HT1080 (cell line): ENCODE measurements at regions not wholly inside any gene's neighbourhood (a gene's known extent, or its start where the extent isn't known, plus 50 kb on each side); places are given as distances from the start of the nearest gene placed in this dataset.
"Not testable (repeated sequence)": the region's sequence is repeated elsewhere in the genome, so short reads cannot be mapped to it uniquely, and the experiment has no call there.

Experiments used
- DNase-seq: peaks from one replicate; pipeline ENCODE4 v3.0.0-alpha.2; 2015; ENCODE audit warnings: low read depth

- no peak for DNase-seq
Measured at GRCh38 chr14:55846826-55847446, 266.9 kb downstream of the KTN1 start.

DNA sequence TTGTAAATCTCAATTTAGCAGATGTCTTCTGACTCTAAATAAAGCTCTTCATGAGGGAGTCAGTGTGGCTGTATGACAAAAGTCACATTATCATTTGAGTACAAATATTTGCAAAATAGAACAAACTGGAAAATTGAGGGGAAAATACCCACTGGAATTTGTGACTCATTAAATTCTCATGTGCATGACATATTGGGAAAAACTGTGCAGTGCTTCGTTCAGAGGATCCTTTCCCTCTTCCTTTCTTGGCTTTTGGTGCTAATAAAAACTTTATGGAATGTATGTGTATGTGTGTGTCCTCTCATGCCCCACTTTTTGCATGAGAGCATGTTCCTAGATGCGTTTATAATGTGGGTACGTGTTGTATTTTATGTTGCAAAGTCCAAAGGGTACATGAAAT, 267.8 kb downstream of the KTN1 start:
- peak; percentile 13 for DNase-seq

- no peak for DNase-seq
Measured at GRCh38 chr14:55848964-55849363, 269.0 kb downstream of the KTN1 start.

- DNase-seq: no peak
Measured at GRCh38 chr14:55849833-55850232, 268.4 kb upstream of the PELI2 start.

DNA sequence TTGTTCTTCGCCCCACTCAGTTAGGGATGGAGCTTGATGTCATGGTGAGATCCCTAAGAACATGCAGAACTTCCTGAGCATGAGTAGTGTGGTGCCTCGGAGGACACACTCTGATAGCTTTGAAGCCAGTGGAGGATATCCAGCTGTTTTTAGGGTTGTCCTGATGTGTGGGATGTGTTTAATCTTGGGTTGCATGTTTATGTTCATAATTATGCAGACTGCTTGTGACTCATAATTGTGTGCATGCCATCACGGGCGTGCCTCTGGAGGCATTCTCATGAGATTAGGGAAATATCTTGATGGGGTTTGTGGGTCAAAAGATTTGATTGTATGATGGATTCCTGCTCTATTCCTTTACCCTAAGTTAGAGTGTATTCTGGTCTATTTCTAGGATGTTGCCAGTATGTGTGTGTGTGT, 267.4 kb upstream of the PELI2 start:
- DNase-seq: peak; percentile 11

DNA sequence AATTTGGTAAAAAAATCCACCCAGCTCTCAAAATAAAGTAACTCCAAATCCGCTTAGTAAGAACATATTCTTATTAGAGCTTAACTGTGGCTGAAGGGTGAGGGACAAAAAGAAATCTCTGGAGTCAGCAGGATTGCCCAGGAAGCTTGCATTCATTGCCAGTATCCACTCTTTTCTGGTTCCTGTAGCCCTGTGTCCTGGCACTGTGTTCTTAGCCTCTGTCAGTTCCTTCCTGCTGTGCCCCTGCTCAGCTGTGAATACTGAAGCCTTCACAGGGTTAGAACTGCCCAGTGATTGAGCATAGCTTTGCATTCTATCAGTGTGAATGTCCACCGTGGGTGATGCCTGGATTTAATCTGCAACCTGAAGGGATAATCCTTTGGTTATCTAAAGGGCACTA, 266.9 kb upstream of the PELI2 start:
- no peak for DNase-seq

DNA sequence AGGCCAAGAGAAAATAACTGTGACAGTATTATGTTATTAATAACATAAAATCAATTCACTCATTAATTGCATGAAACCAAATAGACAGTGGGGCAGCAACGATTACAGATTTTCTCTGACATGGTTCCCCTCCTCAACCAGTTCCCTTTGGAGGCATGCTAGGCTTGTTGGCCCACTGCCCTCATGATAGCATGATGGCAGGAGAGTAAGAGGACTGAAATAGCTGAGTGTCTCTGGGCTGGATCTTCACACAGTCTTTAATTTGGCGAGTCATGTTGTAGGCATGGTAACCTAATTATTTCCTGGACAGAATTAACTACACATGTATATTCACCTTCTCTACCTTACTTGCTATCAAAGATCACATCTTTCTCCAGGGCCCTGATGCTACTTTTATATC, 266.2 kb upstream of the PELI2 start:
- DNase-seq: no peak

DNA sequence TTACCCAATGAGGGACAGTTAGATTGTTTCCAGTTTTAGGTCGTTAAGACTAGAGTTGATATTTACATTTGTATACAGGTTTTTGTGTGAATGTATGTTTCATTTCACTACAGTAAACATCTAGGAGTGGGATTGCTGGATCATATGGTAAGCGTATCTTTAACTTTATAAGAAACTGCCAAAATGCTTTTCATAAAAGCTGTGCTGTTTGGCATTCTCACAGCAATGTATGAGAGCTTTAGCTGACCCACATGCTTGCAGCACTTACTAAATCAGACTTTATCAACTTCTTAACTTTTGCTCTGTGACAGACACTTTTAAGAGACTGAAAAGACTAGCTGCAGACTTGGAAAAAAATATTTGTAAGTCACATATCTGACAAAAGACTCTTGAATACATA, 262.5 kb upstream of the PELI2 start:
- no peak for DNase-seq

DNA sequence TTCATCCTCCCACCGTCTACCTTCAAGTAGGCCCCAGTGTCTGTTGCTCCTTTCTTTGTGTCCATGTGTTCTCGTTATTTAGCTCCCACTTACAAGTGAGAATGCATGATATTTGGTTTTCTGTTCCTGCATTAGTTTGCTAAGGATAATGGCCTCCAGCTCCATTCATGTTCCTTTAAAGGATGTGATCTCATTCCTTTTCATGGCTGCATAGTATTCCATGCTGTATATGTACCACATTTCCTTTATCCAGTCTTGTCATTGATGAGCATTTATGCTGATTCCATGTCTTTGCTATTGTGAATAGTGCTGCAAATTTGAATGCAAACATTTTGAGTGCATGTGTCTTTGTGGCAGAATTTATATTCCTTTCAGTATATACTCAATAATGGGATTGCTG, 259.6 kb upstream of the PELI2 start:
- no peak for DNase-seq

DNA sequence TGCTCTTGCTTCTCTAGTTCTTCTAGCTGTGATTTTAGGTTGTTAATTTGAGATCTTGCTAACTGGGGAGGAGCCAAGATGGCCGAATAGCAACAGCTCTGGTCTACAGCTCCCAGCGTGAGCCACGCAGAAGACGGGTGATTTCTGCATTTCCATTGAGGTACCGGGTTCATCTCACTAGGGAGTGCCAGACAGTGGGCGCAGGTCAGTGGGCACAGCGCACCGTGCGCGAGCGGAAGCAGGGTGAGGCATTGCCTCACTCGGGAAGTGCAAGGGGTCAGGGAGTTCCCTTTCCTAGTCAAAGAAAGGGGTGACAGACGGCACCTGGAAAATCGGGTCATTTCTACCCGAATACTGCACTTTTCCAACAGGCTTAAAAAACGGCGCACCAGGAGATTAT, 256.6 kb upstream of the PELI2 start:
- not testable (repeated sequence) for DNase-seq

- no peak for DNase-seq
Measured at GRCh38 chr14:55864890-55865655, 253.1 kb upstream of the PELI2 start.

- DNase-seq: no peak
Measured at GRCh38 chr14:55867311-55867710, 250.9 kb upstream of the PELI2 start.

- DNase-seq: no peak
Measured at GRCh38 chr14:55867719-55868118, 250.5 kb upstream of the PELI2 start.

GRCh38 chr14:55869397-55870049, 248.7 kb upstream of the PELI2 start:
- DNase-seq: peak; percentile 7

GRCh38 chr14:55873169-55873568, 245.0 kb upstream of the PELI2 start:
- DNase-seq: no peak

DNA sequence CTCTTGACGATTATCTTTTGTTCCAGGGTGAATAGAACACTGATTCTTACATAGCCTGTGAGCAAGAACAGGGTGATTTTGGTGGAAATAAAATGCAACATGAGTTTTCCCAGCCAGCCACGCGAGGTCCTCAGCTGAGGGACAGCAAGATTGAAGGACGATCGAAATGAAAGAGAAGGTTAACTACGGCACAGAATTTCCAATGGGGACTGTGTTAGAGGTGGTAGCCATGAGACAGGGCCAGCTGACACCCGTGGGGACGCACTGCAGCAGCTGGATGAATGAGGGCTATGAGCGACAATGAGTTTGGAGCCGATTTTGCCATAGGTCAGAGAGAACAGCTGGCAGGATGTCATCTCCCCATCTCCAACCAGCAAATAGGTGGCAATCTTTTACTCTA, 243.4 kb upstream of the PELI2 start:
- DNase-seq: no peak

DNA sequence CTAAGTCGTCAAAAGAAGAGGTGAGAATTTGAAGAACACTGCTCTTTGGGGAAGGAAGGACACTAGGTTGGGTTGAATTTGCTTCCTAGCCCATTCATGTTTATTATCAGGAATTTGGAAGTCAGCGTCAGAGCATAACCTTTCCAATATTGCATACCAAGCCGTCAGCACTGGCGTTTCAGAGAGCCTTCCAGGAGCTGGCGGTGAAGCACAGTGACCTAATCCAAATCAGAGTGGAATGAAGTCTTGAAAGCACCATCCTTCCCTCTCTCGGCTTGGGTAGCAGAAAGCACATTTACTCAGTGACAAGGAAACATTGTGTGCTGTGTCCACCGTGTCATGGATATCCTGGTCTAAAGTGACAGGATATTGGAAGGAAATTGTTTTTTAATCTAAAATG, 240.3 kb upstream of the PELI2 start:
- DNase-seq: no peak

- peak; percentile 38 for DNase-seq
Measured at GRCh38 chr14:55881577-55882241, 236.5 kb upstream of the PELI2 start.

GRCh38 chr14:55884819-55885218, 233.4 kb upstream of the PELI2 start:
- no peak for DNase-seq

DNA sequence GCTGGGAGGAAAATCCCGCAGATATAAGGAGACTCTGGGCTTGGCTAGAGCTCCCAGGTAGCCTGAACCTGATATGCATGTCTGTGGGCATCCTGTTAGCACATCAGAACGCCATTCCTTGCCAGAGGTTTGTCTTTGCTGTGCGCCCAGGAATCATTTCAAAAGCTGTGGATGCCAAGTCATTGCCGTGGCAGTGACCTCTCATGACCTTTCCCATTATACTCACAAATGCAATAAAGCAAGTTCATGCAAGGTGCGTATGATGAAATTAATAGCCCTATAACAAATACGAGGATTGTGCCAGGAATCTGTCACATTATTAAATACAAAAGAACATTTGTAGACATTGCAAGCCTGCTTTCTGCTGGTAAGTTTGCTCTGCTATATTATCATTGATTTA, 229.1 kb upstream of the PELI2 start:
- no peak for DNase-seq

GRCh38 chr14:55891692-55892091, 226.5 kb upstream of the PELI2 start:
- no peak for DNase-seq

- DNase-seq: no peak
Measured at GRCh38 chr14:55892906-55893305, 225.3 kb upstream of the PELI2 start.
